Gastrocnemius medialis (tissue), 4 donors: ENCODE measurements at regions not wholly inside any gene's neighbourhood (a gene's known extent, or its start where the extent isn't known, plus 50 kb on each side); places are given as distances from the start of the nearest gene placed in this dataset.
"Not testable (repeated sequence)": the region's sequence is repeated elsewhere in the genome, so short reads cannot be mapped to it uniquely, and the experiment has no call there.

ENCODE experiments used
- ATAC-seq, 2 donors: fragments of 150-250 bp; one replicate each; pipeline ENCODE4 v1.9.1; 2016
- DNase-seq, 2 donors: peaks; one replicate each; pipeline ENCODE4 v3.0.0-alpha.2; 2019
- H3K27ac ChIP-seq, 4 donors: fragments of 200-600 bp; sonication (generic); 1 replicate in 1 of 4; 2 replicates in 3 of 4; pipeline ENCODE4 v1.5.1; 2016 to 2018; ENCODE audit warnings: mild to moderate bottlenecking in 2 of 4, moderate library complexity in 1 of 4
- H3K27me3 ChIP-seq, 3 donors: fragments of 200-600 bp; sonication (generic) in 2 of 3; 1 replicate in 1 of 3; 2 replicates in 2 of 3; pipeline versions ENCODE4 v1.5.1 to v1.6.0; 2016 to 2019; ENCODE audit warnings: mild to moderate bottlenecking in 1 of 3, moderate library complexity in 1 of 3
- H3K36me3 ChIP-seq, 2 donors: fragments of 200-600 bp; sonication (generic) in 1 of 2; one replicate each; pipeline ENCODE4 v1.5.1; 2017 to 2018
- H3K4me1 ChIP-seq, 2 donors: fragments of 200-600 bp; sonication (generic) in 1 of 2; one replicate each; pipeline ENCODE4 v1.5.1; 2016 to 2017; ENCODE audit warnings: mild to moderate bottlenecking in 2 of 2
- H3K4me3 ChIP-seq, 4 donors: fragments of 200-600 bp; sonication (generic) in 3 of 4; 1 replicate in 1 of 4; 2 replicates in 3 of 4; pipeline ENCODE4 v1.5.1; 2016 to 2019; ENCODE audit warnings: mild to moderate bottlenecking in 2 of 4
- H3K9me3 ChIP-seq, 3 donors: fragments of 200-600 bp; sonication (generic) in 2 of 3; 1 replicate in 1 of 3; 2 replicates in 2 of 3; pipeline ENCODE4 v1.5.1; 2016 to 2019
- POLR2A ChIP-seq, 2 donors: fragments of 450-650 bp; IDR thresholded peaks; one replicate each; pipeline ENCODE4 v1.6.1; 2017; ENCODE audit warnings: antibody characterized with exemption in 2 of 2, mild to moderate bottlenecking in 2 of 2, moderate library complexity in 2 of 2
- in situ Hi-C, 4 donors: fragments of 200-750 bp; cut with MboI; loops; one replicate each; pipeline versions ENCODE4 v1.15.0 to v1.8.0; 2017; ENCODE audit warnings: low sequenced_read_pairs in 4 of 4
- intact Hi-C: fragments of 100-400 bp; cut with DNase I; formaldehyde crosslinking; loops from one replicate; pipeline ENCODE4 v1.15.1; 2023; ENCODE audit warnings: low total_unique reads
- TF ChIP-seq, protein P1 (sequence below), 5 experiments: fragments of 450-650 bp in 3 of 5; fragments of 200-600 bp in 2 of 5; sonication (generic) in 2 of 5; IDR thresholded peaks in 4 of 5; conservative IDR thresholded peaks in 1 of 5; 1 replicate in 4 of 5; 2 replicates in 1 of 5; pipeline ENCODE4 v1.5.1; 2016 to 2019; ENCODE audit warnings: antibody characterized with exemption in 5 of 5, mild to moderate bottlenecking in 3 of 5, moderate library complexity in 3 of 5

DNA sequence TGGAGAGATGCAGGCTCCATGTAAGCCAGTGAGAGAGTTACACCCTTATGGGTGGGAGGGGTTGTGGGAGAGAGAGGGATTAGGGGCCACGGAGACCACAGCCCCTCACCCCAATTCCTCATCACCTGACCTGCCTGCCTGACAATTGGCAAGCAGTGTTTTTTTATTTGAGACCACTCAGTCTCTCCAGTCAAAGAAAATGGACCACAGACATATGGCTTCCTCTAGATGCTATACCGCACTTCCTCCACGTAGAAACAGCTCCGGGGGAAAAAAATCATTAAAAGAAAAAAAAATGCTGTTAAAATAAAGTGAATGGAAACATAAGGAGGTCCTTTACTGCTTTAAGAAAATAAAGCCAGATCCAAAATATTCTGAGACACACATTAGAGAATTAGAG is 152.7 kb downstream of the MYLK4 start:
- no peaks in the 10 kb centered on the region for H3K36me3 ChIP-seq
- no peak overlapping the region for H3K4me3 ChIP-seq
- ATAC-seq (no peak), DNase-seq (no peak)
- no peaks in the 10 kb centered on the region for H3K27me3 ChIP-seq
- no peaks in the 10 kb centered on the region for H3K4me1 ChIP-seq
- in situ Hi-C loops (no loop called here), intact Hi-C loops (no loop called here)
- H3K27ac ChIP-seq: no peak overlapping the region
- TF ChIP-seq, protein P1, sequence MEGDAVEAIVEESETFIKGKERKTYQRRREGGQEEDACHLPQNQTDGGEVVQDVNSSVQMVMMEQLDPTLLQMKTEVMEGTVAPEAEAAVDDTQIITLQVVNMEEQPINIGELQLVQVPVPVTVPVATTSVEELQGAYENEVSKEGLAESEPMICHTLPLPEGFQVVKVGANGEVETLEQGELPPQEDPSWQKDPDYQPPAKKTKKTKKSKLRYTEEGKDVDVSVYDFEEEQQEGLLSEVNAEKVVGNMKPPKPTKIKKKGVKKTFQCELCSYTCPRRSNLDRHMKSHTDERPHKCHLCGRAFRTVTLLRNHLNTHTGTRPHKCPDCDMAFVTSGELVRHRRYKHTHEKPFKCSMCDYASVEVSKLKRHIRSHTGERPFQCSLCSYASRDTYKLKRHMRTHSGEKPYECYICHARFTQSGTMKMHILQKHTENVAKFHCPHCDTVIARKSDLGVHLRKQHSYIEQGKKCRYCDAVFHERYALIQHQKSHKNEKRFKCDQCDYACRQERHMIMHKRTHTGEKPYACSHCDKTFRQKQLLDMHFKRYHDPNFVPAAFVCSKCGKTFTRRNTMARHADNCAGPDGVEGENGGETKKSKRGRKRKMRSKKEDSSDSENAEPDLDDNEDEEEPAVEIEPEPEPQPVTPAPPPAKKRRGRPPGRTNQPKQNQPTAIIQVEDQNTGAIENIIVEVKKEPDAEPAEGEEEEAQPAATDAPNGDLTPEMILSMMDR (IDR thresholded peaks at IDR 0.05 in 4 of 5, conservative IDR thresholded peaks at IDR 0.05 in 1 of 5): no peak
- no peak for TF ChIP-seq POLR2A (IDR thresholded peaks at IDR 0.05)
- H3K9me3 ChIP-seq: no peaks in the 10 kb centered on the region

DNA sequence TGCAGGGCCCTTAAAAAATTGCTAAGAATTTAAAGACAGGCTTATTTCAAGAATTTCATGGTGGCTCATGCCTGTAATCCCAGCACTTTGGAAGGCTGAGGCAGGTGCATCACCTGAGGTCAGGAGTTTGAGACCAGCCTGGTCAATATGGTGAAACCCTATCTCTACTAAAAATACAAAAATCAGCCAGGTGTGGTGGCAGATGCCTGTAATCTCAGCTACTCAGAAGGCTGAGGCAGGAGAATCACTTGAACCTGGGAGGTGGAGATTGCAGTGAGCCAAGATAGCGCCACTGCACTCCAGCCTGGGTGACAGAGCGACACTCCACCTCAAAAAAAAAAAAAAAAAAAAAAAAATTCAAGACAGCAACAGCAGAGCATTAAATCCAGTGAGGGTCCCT is 153.3 kb downstream of the MYLK4 start:
- intact Hi-C loops, H3K9me3 ChIP-seq, DNase-seq, H3K27me3 ChIP-seq, H3K36me3 ChIP-seq, ATAC-seq, H3K27ac ChIP-seq, in situ Hi-C loops, H3K4me3 ChIP-seq, H3K4me1 ChIP-seq: not testable (repeated sequence)

DNA sequence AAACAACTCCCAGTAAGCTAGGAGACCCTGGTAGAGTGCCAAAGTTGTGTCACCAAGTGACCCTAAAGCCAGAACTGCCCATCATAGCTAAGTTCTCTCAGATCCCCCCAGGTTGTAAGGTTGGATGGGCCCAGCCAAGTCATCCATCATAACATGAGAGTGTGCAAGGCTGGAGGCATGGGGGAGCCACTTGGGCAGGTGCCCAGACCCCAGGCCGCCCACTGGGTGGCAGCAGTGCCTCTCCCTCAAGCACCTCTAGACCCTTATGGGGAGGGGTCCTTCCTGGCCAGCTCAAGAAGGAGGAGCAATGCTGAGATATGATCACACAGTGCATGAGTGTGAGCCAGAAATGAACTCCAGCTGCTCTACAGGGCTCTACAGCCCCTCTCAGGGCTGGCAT is 154.5 kb downstream of the MYLK4 start:
- TF ChIP-seq, protein P1 (IDR thresholded peaks at IDR 0.05 in 4 of 5, conservative IDR thresholded peaks at IDR 0.05 in 1 of 5): peak in 2 of 5 experiments; percentile 17 to 25
- TF ChIP-seq POLR2A (IDR thresholded peaks at IDR 0.05): no peak
- in situ Hi-C loops: no loop called here
- Histone ChIP-seq H3K9me3 (no peaks in the 10 kb centered on the region), H3K4me3 (no peak overlapping the region), H3K4me1 (no peaks in the 10 kb centered on the region), H3K27ac (no peak overlapping the region), H3K27me3 (no peaks in the 10 kb centered on the region), H3K36me3 (no peaks in the 10 kb centered on the region)
- DNase-seq (no peak), ATAC-seq (no peak)
- intact Hi-C loops: no loop called here

DNA sequence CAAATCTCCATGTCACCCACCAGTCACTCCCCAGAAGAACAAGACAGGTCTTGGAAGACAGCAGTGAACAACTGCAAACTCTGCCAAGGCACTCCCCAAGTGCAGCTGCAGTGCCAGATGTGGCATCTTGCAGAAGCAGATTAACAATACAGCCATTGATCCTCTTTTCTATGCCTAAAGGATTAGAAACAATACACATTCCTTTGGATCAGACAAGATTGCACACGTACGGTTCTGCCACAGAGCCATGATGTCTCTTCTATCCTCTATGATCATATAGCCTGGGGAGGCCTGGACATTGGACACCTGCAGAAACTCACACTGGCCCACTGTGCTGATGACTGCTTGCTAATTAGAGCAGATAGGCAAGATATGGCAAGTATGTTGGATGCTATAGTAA is 155.9 kb downstream of the MYLK4 start:
- no peaks in the 10 kb centered on the region for H3K4me1 ChIP-seq
- H3K27ac ChIP-seq: no peak overlapping the region
- intact Hi-C loops: no loop called here
- in situ Hi-C loops: no loop called here
- ATAC-seq (no peak), DNase-seq (no peak)
- no peak overlapping the region for H3K4me3 ChIP-seq
- no peak for TF ChIP-seq POLR2A (IDR thresholded peaks at IDR 0.05)
- TF ChIP-seq, protein P1 (IDR thresholded peaks at IDR 0.05 in 4 of 5, conservative IDR thresholded peaks at IDR 0.05 in 1 of 5): no peak
- no peaks in the 10 kb centered on the region for H3K36me3 ChIP-seq
- no peaks in the 10 kb centered on the region for H3K9me3 ChIP-seq
- no peaks in the 10 kb centered on the region for H3K27me3 ChIP-seq

DNA sequence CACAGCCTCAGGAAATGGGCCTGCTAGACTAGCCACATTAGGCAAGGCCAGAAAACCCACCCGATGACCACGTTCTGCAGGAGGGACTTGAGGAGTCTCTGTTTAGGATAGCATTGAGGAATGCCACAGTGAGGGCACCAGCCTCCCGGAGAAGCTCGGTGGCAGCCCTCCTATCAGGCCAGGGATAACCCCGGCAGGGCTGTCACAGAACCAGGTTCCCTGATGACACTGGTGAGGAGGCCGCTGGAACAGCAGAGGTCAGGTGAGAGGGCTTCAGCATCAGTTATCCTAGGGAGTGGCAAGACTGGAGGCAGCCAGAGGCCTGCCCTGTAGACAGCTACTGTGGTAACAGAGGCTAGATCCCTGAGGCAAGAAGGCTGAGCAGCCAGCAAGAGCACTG is 157.6 kb downstream of the MYLK4 start:
- H3K9me3 ChIP-seq: no peaks in the 10 kb centered on the region
- H3K4me1 ChIP-seq: no peaks in the 10 kb centered on the region
- DNase-seq (no peak), ATAC-seq (no peak)
- no peak overlapping the region for H3K4me3 ChIP-seq
- intact Hi-C loops: no loop called here
- H3K27ac ChIP-seq: no peak overlapping the region
- in situ Hi-C loops: no loop called here
- TF ChIP-seq, protein P1 (IDR thresholded peaks at IDR 0.05 in 4 of 5, conservative IDR thresholded peaks at IDR 0.05 in 1 of 5): no peak
- TF ChIP-seq POLR2A (IDR thresholded peaks at IDR 0.05): no peak
- H3K27me3 ChIP-seq: no peaks in the 10 kb centered on the region
- H3K36me3 ChIP-seq: no peaks in the 10 kb centered on the region
